ENCODE measurements at regions not wholly inside any gene's neighbourhood (a gene's known extent, or its start where the extent isn't known, plus 50 kb on each side); places are given as distances from the start of the nearest gene placed in this dataset.

DNA sequence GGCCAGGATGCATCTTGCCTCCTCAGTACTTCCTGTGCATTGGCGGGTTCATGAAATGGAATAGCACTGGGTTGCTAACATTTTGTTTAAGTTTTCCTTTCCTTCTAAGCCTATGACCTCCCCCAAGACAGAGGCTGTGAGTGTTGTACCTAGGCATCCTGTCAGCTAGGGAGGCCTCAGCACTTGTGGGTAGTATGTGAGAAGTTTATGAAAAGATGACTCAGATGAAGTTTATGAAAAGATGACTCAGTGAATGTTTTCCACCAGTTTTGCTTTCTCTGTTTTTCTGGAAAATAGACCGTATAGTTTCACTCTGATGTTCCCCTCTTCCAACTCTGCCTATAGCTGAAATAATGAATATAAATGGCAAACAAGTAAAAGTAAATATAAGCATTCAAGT is 412.9 kb downstream of the TMEM182 start:
- Mint-ChIP-seq H3K4me3 (ENCODE audit: unreplicated experiment) (no peak overlapping the region), H3K27me3 (ENCODE audit: low read depth, unreplicated experiment) (no peaks in the 10 kb centered on the region), H3K4me1 (ENCODE audit: low read depth, unreplicated experiment) (peaks cover 12% of the 10 kb centered on the region), H3K27ac (ENCODE audit: unreplicated experiment) (peak overlapping the region; percentile 70), H3K36me3 (ENCODE audit: low read depth, unreplicated experiment) (no peaks in the 10 kb centered on the region), H3K9me3 (ENCODE audit: unreplicated experiment) (peaks cover 2% of the 10 kb centered on the region)
- no peak overlapping the region for H2AFZ ChIP-seq (ENCODE audit: low read depth, low read length)
- H3K4me2 ChIP-seq (ENCODE audit: low read length) = peak overlapping the region; percentile 57
- H3K36me3 ChIP-seq (ENCODE audit: insufficient read depth, low read length) = no peaks in the 10 kb centered on the region
- H3K27ac ChIP-seq (ENCODE audit: low read depth, low read length) = no peak overlapping the region
- FAIRE-seq (no peak), DNase-seq (ENCODE audit: low read depth) (peak; percentile 32)
- H3K4me1 ChIP-seq (ENCODE audit: insufficient read depth, low read length) = no peaks in the 10 kb centered on the region
- no peaks in the 10 kb centered on the region for H4K20me1 ChIP-seq (ENCODE audit: insufficient read depth, low read length)
- H3K79me2 ChIP-seq (ENCODE audit: insufficient read depth, low read length) = no peaks in the 10 kb centered on the region
- H3K9ac ChIP-seq (ENCODE audit: low read length) = no peak overlapping the region
- peaks cover 2% of the 10 kb centered on the region for H3K9me3 ChIP-seq (ENCODE audit: insufficient read depth, low read depth, low read length)
- TF ChIP-seq EZH2 (IDR thresholded peaks at IDR 0.05; ENCODE audit: insufficient read depth, low read length) = no peak
- TF ChIP-seq, protein P1, sequence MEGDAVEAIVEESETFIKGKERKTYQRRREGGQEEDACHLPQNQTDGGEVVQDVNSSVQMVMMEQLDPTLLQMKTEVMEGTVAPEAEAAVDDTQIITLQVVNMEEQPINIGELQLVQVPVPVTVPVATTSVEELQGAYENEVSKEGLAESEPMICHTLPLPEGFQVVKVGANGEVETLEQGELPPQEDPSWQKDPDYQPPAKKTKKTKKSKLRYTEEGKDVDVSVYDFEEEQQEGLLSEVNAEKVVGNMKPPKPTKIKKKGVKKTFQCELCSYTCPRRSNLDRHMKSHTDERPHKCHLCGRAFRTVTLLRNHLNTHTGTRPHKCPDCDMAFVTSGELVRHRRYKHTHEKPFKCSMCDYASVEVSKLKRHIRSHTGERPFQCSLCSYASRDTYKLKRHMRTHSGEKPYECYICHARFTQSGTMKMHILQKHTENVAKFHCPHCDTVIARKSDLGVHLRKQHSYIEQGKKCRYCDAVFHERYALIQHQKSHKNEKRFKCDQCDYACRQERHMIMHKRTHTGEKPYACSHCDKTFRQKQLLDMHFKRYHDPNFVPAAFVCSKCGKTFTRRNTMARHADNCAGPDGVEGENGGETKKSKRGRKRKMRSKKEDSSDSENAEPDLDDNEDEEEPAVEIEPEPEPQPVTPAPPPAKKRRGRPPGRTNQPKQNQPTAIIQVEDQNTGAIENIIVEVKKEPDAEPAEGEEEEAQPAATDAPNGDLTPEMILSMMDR (IDR thresholded peaks at IDR 0.05; ENCODE audit: insufficient read depth, low read depth, low read length) = no peak
- H3K27me3 ChIP-seq (ENCODE audit: insufficient read depth, low read length) = no peaks in the 10 kb centered on the region
- no peak overlapping the region for H3K4me3 ChIP-seq (ENCODE audit: insufficient read depth, low read depth, low read length)

DNA sequence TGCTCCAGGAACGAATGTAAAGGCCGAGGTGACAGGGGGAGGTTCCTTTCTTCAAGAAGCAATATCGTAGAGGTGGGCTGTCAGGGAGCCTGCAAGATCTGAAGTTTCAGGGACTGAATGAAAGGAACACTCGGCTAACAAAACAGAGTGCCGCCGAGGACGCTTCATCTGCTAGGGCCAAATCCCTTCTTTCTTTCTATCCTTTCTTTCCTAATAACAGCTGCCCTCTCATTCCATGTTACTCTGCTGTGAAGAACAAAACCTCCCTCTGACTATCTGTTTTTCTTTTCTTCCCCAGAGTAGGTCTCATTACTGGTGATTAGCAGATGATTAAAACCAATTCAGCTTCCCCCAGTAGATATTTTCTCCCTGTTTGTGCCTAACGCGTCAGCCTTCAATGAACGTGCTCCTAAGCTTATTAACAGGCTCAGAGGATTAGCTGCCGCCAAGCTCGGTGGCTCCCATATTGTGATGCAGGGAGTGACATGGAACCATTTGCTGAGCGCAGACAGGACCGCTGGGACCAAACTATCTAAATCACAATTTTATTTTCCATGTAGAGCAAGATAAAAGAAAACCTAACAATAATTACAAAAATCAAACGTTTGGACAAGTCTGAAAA is 414.6 kb downstream of the TMEM182 start:
- Mint-ChIP-seq H3K27me3 (ENCODE audit: low read depth, unreplicated experiment) (no peaks in the 10 kb centered on the region), H3K4me3 (ENCODE audit: unreplicated experiment) (no peak overlapping the region), H3K4me1 (ENCODE audit: low read depth, unreplicated experiment) (peaks cover 12% of the 10 kb centered on the region), H3K27ac (ENCODE audit: unreplicated experiment) (no peak overlapping the region), H3K9me3 (ENCODE audit: unreplicated experiment) (peaks cover 2% of the 10 kb centered on the region), H3K36me3 (ENCODE audit: low read depth, unreplicated experiment) (no peaks in the 10 kb centered on the region)
- no peaks in the 10 kb centered on the region for H3K27me3 ChIP-seq (ENCODE audit: insufficient read depth, low read length)
- H2AFZ ChIP-seq (ENCODE audit: low read depth, low read length) = peak overlapping the region; percentile 1
- no peak overlapping the region for H3K9ac ChIP-seq (ENCODE audit: low read length)
- no peak overlapping the region for H3K27ac ChIP-seq (ENCODE audit: low read depth, low read length)
- no peaks in the 10 kb centered on the region for H4K20me1 ChIP-seq (ENCODE audit: insufficient read depth, low read length)
- no peaks in the 10 kb centered on the region for H3K79me2 ChIP-seq (ENCODE audit: insufficient read depth, low read length)
- peaks cover 2% of the 10 kb centered on the region for H3K9me3 ChIP-seq (ENCODE audit: insufficient read depth, low read depth, low read length)
- no peak for TF ChIP-seq EZH2 (IDR thresholded peaks at IDR 0.05; ENCODE audit: insufficient read depth, low read length)
- H3K4me3 ChIP-seq (ENCODE audit: insufficient read depth, low read depth, low read length) = no peak overlapping the region
- DNase-seq (ENCODE audit: low read depth) (no peak), FAIRE-seq (no peak)
- H3K4me2 ChIP-seq (ENCODE audit: low read length) = no peak overlapping the region
- H3K4me1 ChIP-seq (ENCODE audit: insufficient read depth, low read length) = no peaks in the 10 kb centered on the region
- no peaks in the 10 kb centered on the region for H3K36me3 ChIP-seq (ENCODE audit: insufficient read depth, low read length)

DNA sequence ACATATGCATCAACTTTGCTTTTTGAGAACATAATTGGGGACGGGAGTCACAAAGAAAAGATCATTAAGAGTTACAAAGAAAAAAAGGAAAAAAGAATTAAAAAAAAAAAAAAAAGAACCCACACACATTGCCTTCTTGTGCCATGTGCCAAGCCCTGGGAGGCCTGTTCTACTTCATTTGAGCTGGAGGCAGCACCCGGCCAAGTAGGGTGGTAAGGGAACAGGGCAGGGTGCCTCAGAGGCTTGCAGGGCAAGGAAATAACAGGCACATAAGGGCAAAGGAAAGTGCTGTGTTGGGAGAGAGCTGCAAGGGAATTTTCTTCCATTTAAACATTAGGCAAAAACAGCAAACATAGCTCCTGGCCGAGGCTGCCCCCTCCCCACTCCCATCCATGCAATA is 418.0 kb downstream of the TMEM182 start:
- no peak overlapping the region for H3K9ac ChIP-seq (ENCODE audit: low read length)
- H3K4me2 ChIP-seq (ENCODE audit: low read length) = no peak overlapping the region
- H3K27me3 ChIP-seq (ENCODE audit: insufficient read depth, low read length) = no peaks in the 10 kb centered on the region
- no peak overlapping the region for H3K27ac ChIP-seq (ENCODE audit: low read depth, low read length)
- Mint-ChIP-seq H3K36me3 (ENCODE audit: low read depth, unreplicated experiment) (no peaks in the 10 kb centered on the region), H3K27ac (ENCODE audit: unreplicated experiment) (no peak overlapping the region), H3K9me3 (ENCODE audit: unreplicated experiment) (no peaks in the 10 kb centered on the region), H3K4me3 (ENCODE audit: unreplicated experiment) (no peak overlapping the region), H3K27me3 (ENCODE audit: low read depth, unreplicated experiment) (no peaks in the 10 kb centered on the region), H3K4me1 (ENCODE audit: low read depth, unreplicated experiment) (peaks cover 7% of the 10 kb centered on the region)
- no peaks in the 10 kb centered on the region for H3K4me1 ChIP-seq (ENCODE audit: insufficient read depth, low read length)
- H3K4me3 ChIP-seq (ENCODE audit: insufficient read depth, low read depth, low read length) = no peak overlapping the region
- H3K79me2 ChIP-seq (ENCODE audit: insufficient read depth, low read length) = no peaks in the 10 kb centered on the region
- DNase-seq (ENCODE audit: low read depth) (no peak), FAIRE-seq (no peak)
- no peak overlapping the region for H2AFZ ChIP-seq (ENCODE audit: low read depth, low read length)
- H4K20me1 ChIP-seq (ENCODE audit: insufficient read depth, low read length) = no peaks in the 10 kb centered on the region
- no peaks in the 10 kb centered on the region for H3K36me3 ChIP-seq (ENCODE audit: insufficient read depth, low read length)
- no peak for TF ChIP-seq EZH2 (IDR thresholded peaks at IDR 0.05; ENCODE audit: insufficient read depth, low read length)
- TF ChIP-seq, protein P1 (IDR thresholded peaks at IDR 0.05; ENCODE audit: insufficient read depth, low read depth, low read length) = no peak
- peaks cover 2% of the 10 kb centered on the region for H3K9me3 ChIP-seq (ENCODE audit: insufficient read depth, low read depth, low read length)

Measured in astrocyte (in vitro differentiated cells and primary cell).